ENCODE measurements at regions not wholly inside any gene's neighbourhood (a gene's known extent, or its start where the extent isn't known, plus 50 kb on each side); places are given as distances from the start of the nearest gene placed in this dataset.
"Not testable (repeated sequence)": the region's sequence is repeated elsewhere in the genome, so short reads cannot be mapped to it uniquely, and the experiment has no call there.

DNA sequence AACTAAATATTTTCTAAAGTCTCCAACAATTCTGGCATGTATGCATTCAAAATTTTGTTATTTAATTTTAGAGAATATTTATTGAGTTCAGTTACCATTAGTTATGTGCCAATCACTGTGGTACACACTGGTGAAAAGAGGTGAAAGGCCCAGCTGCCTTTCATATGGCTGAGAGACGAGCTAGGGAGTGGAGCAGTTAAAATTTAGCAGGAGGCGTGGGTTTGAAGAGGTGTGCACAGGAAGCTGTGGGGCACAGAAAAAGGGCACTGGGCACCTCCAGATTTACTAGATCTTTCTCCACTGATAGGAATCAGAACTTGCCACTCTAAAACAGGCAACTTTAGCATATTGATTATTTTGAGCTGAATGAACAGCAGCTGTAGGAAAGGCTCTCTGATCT is 347.1 kb downstream of the CD83 start:
- DNase-seq = no peak

DNA sequence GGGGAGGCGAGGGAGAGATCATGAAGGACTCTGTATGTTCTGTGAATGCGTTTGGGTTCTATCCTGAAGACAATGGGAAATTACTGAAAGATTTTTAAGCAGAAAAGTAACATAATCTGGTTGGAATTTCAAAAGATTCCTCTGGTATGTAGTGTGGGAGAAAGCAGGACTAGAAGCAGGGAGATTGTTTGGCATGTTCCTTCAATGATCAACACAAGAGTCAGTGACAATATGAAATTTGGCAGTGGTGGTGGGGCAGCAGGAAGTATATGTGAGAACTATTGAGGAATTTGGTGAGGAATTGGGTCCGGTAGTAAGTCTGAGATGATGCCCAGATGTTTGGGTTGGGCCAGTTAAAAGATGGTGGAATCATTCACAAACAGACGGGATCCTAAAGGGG is 348.7 kb downstream of the CD83 start:
- DNase-seq = no peak

DNA sequence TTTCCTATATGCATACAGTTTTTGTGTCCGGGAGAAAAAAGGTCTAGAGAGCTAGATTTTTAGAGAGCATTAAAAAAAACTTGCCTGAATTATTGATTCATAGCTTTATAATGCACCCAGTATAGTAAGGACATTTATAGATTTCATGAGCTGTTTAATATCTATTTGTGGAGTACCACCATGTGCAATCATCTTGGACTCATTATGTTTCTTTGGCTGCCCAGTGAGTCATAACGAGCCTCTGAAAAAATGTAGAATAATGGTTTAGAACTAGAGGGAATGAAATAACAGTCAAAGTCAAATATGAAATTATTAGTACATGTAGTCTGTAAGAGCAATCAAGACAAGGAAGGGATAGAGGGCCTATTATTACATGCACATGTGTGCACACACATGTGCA is 350.0 kb downstream of the CD83 start:
- no peak for DNase-seq

DNA sequence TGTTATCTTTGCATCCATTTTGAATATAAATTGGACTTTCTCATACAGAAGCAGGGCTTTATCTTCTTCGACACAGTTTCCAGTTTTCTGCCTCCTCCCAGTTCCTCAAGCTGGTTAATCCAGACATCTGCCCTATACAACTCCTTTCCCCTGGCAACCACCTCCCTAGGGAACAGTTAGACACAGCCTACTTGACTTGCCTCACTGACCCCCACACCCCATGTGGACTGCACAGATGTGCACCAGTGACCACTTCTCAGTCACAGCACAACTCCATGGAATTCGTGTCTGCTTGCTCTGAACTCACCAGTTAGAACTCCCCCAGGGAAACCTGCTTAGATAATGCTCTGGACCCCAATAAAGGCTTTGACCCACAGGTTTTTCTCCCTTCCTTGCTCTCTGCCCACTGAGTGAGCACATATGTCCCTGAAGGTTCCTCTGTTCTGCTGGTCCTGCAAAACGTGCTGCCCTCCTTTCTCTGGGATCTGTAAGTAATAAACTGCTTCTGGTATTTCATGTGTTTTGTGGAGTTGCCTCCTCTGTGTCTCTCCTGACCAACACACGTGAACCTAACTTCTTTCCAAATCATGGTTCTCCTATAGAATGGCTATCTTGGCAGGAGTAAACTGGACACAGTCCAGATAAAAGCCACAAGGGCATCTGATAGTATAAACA is 351.2 kb downstream of the CD83 start:
- no peak for DNase-seq

DNA sequence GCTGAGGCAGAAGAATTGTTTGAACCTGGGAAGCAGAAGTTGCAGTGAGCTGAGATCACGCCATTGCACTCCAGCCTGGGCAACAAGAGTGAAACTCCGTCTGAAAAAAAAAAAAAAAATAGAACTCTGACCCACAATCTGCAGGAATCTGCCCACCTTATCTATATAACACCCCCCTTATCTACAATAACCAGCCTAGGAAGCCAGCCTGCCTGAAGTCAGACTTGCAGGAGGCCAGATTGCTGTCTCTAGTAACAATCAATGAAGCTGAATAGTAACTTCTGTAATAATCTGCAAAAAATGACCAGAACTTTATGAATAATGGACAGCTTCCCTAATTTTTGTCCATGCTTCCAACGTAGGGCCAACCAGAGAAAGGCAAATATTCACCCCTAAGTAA is 352.5 kb downstream of the CD83 start:
- no peak for DNase-seq

DNA sequence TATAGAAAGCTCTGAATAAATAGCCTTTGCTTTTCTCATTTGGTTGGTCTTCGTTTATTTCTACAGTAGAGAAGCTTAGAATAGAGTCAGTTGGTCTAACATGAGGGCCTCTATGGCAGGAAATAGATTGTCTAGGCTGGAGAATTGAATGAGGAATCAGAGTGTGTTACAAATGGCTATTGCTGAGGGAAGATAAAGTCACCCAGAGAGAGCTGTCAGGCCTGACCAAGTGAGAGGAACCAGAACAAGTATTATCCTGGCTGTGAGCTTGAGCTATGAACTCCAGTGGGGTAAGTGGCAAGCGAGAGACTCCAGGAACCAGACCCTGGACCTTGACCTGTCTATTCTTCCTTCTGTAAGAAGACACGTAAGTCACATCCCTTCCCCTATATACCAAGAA is 353.1 kb downstream of the CD83 start:
- no peak for DNase-seq

DNA sequence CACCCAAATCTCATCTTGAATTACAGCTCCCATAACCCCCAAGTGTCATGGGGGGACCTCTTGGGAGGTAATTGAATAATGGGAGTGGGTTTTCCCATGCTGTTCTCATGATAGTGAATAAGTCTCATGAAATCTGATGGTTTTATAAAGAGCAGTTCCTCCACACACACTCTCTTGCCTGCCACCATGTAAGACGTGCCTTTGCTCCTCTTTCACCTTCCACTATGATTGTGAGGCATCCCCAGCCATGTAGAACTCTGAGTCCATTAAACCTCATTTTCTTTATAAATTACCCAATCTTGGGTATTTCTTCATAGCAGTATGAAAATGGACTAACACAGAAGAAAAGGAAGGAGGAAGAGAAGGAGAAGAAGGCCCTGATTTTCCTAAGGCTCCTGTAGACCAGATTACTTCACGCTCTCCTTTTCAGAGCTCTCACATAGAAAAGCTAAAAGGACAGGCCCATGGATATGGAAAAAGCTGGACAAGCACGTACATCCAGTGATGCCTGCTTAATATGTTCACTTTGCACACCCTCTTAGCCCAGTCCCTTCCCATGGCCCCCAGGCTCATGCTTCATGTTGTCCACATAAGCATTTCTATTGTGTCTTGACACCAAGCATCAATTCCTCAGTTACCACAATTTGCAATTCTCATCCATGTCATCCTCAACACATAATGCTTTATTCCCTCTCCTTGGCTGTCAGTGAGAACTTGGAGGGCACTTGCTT is 354.8 kb downstream of the CD83 start:
- no peak for DNase-seq

DNA sequence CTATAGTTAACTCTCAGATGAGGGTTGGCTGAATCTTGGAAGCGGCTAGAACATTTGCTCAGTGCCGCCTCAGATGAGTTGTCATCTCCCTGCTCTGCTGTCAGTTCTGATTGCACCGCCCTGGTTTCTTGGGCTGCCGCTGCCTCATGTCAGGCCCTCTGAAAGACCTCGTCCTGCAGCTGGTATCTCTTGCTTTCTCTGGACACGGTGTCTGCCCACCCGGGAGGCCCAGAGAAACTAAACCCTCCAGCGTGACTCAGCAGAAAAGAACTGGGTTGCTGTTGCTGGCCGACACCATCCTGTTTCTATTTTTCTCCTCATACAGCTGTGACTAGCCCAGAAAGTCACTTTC is 355.4 kb downstream of the CD83 start:
- no peak for DNase-seq

DNA sequence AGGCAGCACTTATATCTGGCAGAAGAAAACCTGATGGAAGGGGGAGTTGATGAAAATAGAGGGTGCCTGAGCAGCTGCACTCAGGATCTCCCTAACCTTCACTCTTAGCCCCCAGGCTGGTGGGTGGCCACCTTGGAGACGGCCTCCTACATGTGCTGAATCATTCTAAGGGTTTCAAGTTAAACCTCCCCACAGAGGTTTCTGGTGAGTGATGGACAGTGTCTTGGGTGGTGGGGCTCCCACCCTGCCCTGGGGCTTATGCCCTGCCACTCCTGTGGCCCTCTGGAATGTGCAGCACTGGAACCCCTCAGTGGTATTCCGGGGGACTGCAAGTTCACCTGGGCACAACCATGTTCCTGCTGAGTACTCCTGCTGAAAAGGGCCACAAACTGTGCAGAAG is 357.2 kb downstream of the CD83 start:
- DNase-seq = no peak

DNA sequence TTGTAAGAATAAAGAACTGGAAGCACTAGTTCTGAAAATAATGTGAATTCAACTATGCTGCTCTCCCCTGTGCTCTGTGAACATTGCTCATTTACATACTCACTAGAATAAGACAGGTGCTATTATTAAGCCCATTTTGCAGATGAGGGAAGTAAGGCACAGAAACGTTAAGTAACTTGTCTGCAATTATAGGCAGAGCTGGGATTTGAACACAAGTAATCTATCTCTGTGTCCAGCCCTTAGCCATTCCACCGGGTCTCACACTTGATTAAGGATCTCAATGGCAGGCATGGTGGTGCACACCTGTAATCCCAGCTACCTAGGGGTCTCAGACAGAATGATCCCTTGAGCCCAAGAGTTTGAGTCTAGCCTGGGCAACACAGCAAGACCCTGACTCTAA is 357.7 kb downstream of the CD83 start:
- DNase-seq = no peak

DNA sequence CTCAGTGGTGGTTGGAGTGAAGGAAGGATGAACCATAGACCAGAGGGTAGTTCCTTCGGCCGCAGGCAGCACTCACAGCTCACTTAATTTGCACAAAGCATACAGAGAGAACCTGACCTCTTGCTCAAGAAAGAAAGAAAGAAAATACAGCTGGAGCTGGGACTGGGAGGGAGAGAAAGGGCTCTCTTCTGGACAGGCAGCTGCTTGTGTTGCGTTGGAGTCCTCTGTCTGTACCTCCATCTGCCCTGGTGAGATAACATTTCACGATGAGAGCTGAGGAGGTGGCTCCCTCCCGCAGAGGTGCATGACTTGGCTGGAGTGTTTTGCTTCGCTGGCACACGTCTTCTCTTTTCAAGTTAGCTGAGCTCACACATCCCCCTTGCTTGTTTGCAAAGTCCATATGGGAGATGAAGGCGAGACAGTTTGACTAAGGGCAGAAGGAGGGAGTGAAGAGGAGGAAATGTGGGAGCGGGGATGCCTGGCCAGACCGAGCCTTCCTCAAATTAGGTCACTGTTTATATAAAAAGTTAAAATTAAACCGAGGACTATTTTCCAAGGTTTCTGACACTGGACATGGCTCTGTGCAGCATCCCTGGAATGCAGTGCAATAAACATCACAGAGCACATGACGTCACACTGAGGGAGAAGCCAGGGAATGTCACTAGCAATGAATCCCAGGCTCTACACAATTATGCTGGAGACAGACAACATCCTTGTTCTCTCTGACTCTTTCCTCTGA is 359.4 kb downstream of the CD83 start:
- no peak for DNase-seq

DNA sequence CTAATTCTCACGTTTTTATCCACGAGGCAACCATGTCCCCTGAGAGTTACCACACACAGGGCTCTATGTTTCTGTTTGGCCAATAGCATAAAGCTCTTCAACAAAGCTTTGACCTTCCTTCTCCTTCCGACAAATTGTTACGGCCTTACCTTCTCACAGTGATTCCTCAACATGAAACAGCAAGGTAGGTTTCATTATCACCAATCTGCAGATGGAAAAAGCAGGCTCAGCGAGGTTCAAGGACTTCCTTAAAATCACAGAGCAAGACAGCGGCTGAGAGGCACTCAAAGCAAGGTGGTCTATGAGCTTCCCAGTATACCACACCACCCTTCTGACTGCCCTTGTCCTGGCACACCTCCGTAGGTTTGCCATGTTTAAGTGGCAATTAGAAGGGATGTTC is 360.0 kb downstream of the CD83 start:
- no peak for DNase-seq

DNA sequence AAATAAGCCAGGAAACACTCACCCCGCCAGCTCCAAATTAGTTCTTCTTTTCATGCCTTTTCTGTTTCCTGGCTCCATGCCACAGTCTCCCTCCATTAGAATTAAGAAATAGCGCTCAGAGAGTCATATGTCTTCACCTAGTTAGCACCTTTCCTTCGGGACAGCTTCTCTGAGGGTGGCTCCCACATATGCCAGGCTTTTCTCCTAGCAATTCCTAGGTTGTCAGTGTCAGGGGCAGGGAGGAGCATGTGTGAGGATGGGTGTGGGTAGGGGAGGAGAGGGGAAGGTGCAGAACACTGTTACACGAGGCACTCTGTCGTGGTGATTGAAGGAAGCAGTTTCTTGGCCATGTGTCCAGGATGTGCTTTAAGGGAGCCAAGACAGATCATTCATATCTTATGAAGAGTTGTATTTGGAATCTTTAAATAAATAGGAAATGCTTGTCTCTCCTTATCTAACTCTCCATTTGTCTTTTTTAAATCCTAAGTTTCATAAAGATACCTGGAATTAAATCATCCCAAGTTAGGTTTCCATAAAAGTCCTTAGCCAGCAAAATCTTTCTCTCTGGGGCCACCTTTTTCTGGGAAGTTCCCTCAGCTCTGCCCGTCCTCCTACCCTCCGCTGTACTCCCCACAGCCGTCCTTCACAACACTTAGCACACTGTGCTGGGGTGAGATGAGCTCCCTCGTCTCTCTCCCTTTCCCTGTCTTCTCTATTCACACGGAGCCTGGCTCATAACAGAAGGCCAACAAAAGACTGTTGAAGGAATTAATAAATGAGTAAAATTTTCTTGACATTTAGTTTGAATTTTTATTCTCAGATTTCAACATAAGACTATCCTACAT is 361.0 kb downstream of the CD83 start:
- DNase-seq = peak; percentile 27

DNA sequence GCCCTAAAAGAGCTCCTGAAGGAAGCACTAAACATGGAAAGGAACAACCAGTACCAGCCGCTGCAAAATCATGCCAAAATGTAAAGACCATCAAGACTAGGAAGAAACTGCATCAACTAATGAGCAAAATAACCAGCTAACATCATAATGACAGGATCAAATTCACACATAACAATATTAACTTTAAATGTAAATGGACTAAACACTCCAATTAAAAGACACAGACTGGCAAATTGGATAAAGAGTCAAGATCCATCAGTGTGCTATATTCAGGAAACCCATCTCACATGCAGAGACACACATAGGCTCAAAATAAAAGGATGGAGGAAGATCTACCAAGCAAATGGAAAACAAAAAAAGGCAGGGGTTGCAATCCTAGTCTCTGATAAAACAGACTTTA is 364.4 kb downstream of the CD83 start:
- DNase-seq = not testable (repeated sequence)

DNA sequence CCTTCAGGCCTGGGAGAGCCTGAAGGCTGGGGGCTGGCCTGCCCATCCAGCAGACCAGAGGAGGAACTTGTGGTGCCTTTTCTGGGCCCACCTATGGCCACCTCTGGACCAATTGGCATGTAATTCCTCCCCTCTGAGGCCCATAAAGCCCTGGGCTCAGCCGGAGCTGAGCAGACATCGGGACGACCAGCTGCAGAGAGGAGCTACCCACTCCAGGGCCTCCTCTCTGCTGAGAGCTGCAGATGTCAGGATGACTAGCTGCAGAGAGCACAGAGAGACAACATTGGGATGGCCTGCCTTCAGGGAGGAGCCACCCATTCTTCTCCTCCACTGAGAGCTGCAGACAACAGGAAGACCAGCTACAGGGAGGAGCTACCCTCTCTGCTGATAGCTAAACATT is 370.1 kb downstream of the CD83 start:
- DNase-seq = no peak

DNA sequence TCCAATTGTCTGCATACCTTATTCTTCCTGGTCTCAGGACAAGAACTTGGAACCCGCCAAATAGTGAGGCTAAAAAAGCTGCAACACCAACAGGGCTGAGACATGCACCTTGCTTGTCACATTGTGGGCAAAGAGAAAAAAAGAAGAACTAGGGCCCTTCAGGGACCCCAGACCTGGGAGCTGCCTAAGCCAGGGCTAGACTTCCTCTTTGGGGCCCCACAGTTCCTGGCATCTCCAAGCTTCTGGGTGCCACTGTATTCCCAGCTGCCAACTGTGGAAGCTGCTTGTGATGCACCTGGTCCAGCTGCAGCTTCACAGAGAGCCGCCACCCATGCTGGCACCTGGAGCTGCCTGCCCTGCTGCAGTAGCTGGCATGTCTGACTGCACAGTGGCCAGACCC is 370.6 kb downstream of the CD83 start:
- no peak for DNase-seq

DNA sequence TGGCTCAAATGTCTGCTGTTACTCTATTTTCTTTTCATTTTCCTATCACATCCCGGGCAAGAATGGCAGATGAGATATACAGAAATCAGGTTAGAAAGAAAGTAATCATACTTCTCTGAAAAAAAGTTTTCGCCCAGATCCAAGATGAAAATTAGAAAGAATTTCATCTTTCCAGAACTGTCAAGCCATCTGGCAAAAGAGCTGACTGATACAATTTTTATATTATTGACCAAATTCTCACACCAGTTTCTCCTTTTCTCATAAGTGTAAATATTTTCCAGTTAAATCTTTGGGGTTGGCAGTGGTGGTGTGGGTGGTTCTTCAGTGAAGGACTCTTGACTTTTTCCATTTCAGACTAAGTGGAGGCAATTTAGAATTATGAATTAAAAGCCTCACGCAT is 371.9 kb downstream of the CD83 start:
- no peak for DNase-seq

DNA sequence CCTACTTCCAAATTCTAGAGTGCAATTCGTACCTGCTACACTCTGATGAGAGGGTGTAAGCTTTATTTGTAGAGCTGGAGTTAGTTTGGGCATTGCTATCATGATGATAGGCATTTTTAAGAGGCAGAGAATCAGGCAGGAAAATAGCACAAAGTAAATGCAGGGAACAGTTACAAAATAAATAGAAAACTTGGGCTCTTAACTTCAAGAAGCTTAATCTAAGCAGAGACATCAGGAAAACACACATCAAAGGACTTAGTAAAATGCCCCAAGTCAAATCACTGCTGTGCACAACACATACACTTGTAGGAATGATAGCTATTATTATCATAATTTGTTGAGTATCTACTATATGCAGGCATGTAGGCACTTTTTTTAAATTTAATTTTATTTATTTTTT is 381.2 kb downstream of the CD83 start:
- DNase-seq = no peak

DNA sequence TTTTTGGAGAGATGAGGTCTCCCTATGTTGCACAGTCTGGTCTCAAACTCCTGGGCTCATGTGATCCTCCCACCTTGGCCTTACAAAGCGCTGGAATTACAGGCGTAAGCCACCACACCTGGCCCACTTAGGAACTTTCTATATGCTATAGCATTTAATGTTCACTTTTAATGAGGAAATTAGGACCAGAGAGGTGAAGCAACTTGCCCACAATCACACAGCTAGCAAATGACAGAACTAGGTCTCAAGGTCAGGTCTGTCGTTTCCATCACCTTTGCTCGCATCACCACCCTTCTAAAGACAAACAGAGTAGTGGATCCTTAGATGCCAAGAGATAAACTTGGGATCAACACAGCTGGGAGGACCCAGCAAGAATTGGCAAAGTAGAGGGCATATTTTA is 381.7 kb downstream of the CD83 start:
- DNase-seq = no peak

DNA sequence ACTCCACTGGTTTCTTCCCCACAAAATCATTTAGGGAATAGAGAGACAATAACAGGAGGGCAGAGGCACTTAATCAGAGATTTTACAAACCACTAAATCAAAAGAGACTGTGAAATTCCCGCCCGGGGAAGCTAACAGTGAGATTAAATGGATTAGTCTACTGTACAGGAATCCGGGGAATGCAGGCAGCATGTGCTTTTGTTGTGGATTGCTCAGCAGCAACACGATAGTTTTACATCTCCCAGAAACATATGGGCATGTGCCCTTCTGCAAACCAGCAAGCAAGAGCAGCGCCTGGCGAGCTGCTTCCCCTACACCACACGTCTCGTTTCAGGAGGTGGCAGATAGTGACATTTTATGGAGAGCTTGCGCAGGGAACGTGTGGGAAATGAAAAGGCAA is 382.3 kb downstream of the CD83 start:
- no peak for DNase-seq

DNA sequence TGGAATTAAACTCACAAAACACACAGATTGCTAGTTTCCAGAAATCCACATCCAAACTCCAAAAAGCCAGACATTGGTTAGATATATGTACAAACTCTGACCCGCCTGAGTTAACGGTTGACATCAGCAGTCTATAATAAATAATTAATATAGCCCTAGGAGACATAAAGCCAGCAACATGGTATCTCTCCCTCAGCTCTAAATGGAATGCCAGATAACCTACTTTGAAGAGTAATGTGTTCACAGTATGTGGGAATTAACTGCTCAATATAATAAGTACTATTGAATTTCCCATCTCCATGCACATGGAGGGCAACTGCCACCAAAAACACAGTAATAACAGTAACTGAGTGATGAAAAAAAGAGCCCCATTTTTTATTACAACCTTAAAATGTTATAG is 383.2 kb downstream of the CD83 start:
- no peak for DNase-seq

DNA sequence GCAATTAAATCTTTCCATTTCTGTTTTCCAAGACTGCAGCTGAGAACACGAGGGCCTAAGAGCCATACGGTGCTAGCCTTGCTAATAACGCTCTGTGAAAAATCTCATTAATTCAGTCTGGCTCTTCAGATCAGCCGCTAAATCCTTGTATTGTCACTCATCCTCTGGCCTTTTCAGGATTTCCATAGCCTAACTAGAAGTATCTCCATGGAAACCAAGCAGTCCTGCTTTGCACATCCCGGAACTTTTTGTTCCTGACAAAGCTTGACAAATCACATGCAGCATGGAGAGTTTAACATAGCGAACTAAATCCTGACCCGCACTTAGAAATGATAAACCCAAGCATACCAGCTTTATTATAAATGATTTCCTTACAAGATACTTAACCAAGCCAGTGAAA is 383.7 kb downstream of the CD83 start:
- no peak for DNase-seq

DNA sequence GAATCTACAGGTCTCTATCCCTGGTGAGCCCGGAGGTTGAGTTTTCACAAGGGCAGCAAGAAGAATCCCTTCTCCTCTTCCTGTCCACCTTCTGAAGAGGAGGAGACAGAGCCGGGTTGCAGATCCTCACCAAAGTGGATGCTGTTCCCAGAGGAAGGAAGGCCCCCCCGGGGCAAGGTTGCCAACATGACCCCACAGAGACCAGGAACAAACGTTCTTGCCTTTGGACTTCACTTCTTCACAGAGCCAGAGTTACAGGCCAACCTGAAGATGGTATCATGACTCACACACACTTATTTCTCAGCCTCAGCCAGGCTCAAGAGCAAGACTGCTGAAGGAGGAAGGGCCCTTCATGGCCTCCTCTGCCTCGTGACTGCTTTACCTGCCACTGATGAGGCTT is 384.3 kb downstream of the CD83 start:
- DNase-seq = no peak

DNA sequence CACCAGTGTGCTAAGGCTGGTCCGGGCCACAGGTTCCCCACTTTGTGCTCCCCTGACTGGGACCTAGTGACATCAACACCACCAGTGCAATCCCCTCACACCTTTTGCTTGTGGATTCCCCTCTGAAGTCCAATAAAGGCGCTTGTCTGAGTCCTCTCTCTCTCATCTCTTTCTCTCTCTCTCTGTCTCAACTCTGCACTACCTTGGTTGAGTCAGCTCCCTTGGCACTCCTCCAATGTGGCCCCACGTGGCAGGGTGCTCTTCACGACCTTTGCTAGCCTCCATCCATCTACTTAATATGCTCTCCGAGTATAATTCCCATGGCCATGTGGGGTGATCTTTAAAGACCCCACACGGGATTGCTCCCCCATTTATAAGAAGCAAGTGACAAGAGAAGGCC is 385.0 kb downstream of the CD83 start:
- no peak for DNase-seq

Data from KG1 (cell line).